SK-N-SH (cell line): ENCODE measurements at regions not wholly inside any gene's neighbourhood (a gene's known extent, or its start where the extent isn't known, plus 50 kb on each side); places are given as distances from the start of the nearest gene placed in this dataset.

Experiments
- CTCF ChIA-PET: fragments of 300-600, 350-600 bp; formaldehyde crosslinking; extraction: SDS; loops from one replicate; lab custom pipeline; 2021; lab: Yijun Ruan, JAX
- POLR2A ChIA-PET: fragments of 350-600 bp; sonication (Branson Sonifier 250); formaldehyde crosslinking; extraction: SDS; loops from one replicate; lab custom pipeline; 2020; ENCODE audit warnings: antibody characterized with exemption, inconsistent platforms; lab: Yijun Ruan, JAX
- DNase-seq: peaks from one replicate; pipeline ENCODE4 v3.0.0; 2012
- H2AFZ ChIP-seq: fragments of 200-600 bp; sonication (generic); 2 replicates; pipeline ENCODE4 v1.8.1; 2016; ENCODE audit warnings: antibody characterized with exemption, mild to moderate bottlenecking, low read depth
- H3F3A ChIP-seq: fragments of 200-600 bp; sonication (generic); replicated peaks from 2 replicates; pipeline ENCODE3; 2016; ENCODE audit warnings: antibody characterized with exemption, mild to moderate bottlenecking; ENCODE audit not compliant: insufficient read depth
- H3K27ac ChIP-seq, 2 experiments: fragments of 200-500 bp in 1 of 2; fragments of 200-600 bp in 1 of 2; sonication (Bioruptor generic) in 1 of 2; sonication (generic), shearing (Covaris generic) in 1 of 2; 2 replicates each; pipeline versions ENCODE4 v1.5.1 to v1.6.1; 2014 to 2016; ENCODE audit warnings: low read depth in 2 of 2, inconsistent platforms in 1 of 2, low read length in 1 of 2, mild to moderate bottlenecking in 1 of 2, mixed read lengths in 1 of 2
- H3K27me3 ChIP-seq: fragments of 200-600 bp; sonication (generic), shearing (Covaris generic); 2 replicates; pipeline ENCODE4 v1.6.1; 2016; ENCODE audit warnings: mixed run types; ENCODE audit not compliant: insufficient read depth
- H3K36me3 ChIP-seq, 2 experiments: fragments of 200-500 bp in 1 of 2; fragments of 200-600 bp in 1 of 2; sonication (Bioruptor generic) in 1 of 2; sonication (generic) in 1 of 2; replicated peaks in 1 of 2; 2 replicates each; pipeline versions ENCODE3 to v1.5.1; 2014 to 2016; ENCODE audit warnings: low read length in 1 of 2, mild to moderate bottlenecking in 1 of 2; ENCODE audit not compliant: insufficient read depth in 2 of 2, control insufficient read depth in 1 of 2
- H3K4me1 ChIP-seq, 2 experiments: fragments of 200-500 bp in 1 of 2; fragments of 200-600 bp in 1 of 2; sonication (Bioruptor generic) in 1 of 2; sonication (generic), shearing (Covaris generic) in 1 of 2; 2 replicates each; pipeline versions ENCODE4 v1.5.1 to v1.6.1; 2014 to 2016; ENCODE audit warnings: low read depth in 1 of 2, low read length in 1 of 2, mixed run types in 1 of 2; ENCODE audit not compliant: insufficient read depth in 2 of 2, control insufficient read depth in 1 of 2
- H3K4me2 ChIP-seq: fragments of 200-600 bp; sonication (generic), shearing (Covaris generic); 2 replicates; pipeline ENCODE4 v1.6.1; 2017; ENCODE audit warnings: mixed run types
- H3K4me3 ChIP-seq, 2 experiments: fragments of 200-500 bp in 1 of 2; fragments of 200-600 bp in 1 of 2; sonication (Bioruptor generic) in 1 of 2; sonication (generic), shearing (Covaris generic) in 1 of 2; 2 replicates each; pipeline versions ENCODE4 v1.5.1 to v1.8.1; 2014 to 2016; ENCODE audit warnings: low read depth in 2 of 2, inconsistent platforms in 1 of 2, low read length in 1 of 2, mild to moderate bottlenecking in 1 of 2, mixed read lengths in 1 of 2, moderate library complexity in 1 of 2
- H3K79me2 ChIP-seq: fragments of 200-600 bp; sonication (generic); 2 replicates; pipeline ENCODE4 v1.8.1; 2017; ENCODE audit warnings: mild to moderate bottlenecking; ENCODE audit not compliant: insufficient read depth
- H3K9ac ChIP-seq: fragments of 200-600 bp; sonication (generic); 2 replicates; pipeline ENCODE4 v1.6.1; 2017; ENCODE audit warnings: mixed run types
- H3K9me2 ChIP-seq: fragments of 200-600 bp; sonication (generic); 2 replicates; pipeline ENCODE4 v1.6.1; 2017; ENCODE audit warnings: mixed run types
- H3K9me3 ChIP-seq: fragments of 200-600 bp; sonication (generic); 2 replicates; pipeline ENCODE4 v1.6.1; 2017; ENCODE audit warnings: mixed run types, mild to moderate bottlenecking, moderate library complexity
- H4K20me1 ChIP-seq: fragments of 200-600 bp; sonication (generic); 2 replicates; pipeline ENCODE4 v1.6.1; 2017; ENCODE audit warnings: mild to moderate bottlenecking, mixed run types; ENCODE audit not compliant: insufficient read depth
- ELF1 ChIP-seq: IDR thresholded peaks from 2 replicates; pipeline ENCODE4 v1.4.0; 2012
- EZH2phosphoT487 ChIP-seq: fragments of 200-600 bp; sonication (generic); IDR thresholded peaks from 2 replicates; pipeline ENCODE4 v1.6.1; 2017; ENCODE audit warnings: low read depth, mixed run types, mild to moderate bottlenecking, antibody characterized with exemption, moderate library complexity, borderline replicate concordance
- FOXM1 ChIP-seq: IDR thresholded peaks from 2 replicates; pipeline ENCODE4 v1.4.0; 2012; ENCODE audit warnings: low read depth, mild to moderate bottlenecking
- MXI1 ChIP-seq: IDR thresholded peaks from 2 replicates; pipeline ENCODE4 v1.6.1; 2012; ENCODE audit warnings: mild to moderate bottlenecking, low read depth, low read length, improper control_type of control experiment
- WGBS: methylation state at CpG from one replicate; pipeline ENCODE4 v1.1.6; 2017; ENCODE audit warnings: low lambda C conversion rate; 5-methylcytosine and 5-hydroxymethylcytosine counted together
- TF ChIP-seq, protein P1 (sequence below): IDR thresholded peaks from 2 replicates; pipeline ENCODE4 v1.6.1; 2012; ENCODE audit warnings: mild to moderate bottlenecking, low read depth, low read length, moderate library complexity

DNA sequence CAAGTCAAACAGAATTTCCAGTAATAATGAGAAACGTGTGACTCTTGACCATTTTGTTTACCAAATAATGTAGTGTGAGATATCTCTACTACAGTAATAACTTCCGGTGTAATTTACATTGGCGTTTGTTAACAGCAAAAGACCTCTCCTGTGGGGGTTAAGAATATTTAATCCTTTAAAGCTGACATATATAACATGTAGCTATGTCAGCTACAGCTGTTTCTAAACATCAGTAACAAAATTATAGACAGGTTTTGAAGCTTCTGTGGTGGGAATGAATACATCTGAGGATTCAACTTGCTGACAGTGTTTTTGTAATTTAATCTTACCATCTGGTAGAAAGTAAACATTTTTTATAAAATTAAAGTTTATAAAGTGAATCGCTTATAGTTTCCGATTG is 73.6 kb upstream of the TENM3 start:
- Histone ChIP-seq H3K9me3 (no peaks in the 10 kb centered on the region), H3K27ac (no peak overlapping the region), H3K9ac (no peak overlapping the region), H3K79me2 (no peaks in the 10 kb centered on the region), H3K9me2 (no peaks in the 10 kb centered on the region), H4K20me1 (no peaks in the 10 kb centered on the region), H3K27me3 (no peaks in the 10 kb centered on the region), H3K4me3 (no peak overlapping the region), H3K4me1 (no peaks in the 10 kb centered on the region; a peak in 2 of 4 replicates), H3F3A (no peaks in the 10 kb centered on the region), H3K4me2 (no peak overlapping the region), H3K36me3 (no peaks in the 10 kb centered on the region), H2AFZ (no peak overlapping the region)
- TF ChIP-seq, protein P1, sequence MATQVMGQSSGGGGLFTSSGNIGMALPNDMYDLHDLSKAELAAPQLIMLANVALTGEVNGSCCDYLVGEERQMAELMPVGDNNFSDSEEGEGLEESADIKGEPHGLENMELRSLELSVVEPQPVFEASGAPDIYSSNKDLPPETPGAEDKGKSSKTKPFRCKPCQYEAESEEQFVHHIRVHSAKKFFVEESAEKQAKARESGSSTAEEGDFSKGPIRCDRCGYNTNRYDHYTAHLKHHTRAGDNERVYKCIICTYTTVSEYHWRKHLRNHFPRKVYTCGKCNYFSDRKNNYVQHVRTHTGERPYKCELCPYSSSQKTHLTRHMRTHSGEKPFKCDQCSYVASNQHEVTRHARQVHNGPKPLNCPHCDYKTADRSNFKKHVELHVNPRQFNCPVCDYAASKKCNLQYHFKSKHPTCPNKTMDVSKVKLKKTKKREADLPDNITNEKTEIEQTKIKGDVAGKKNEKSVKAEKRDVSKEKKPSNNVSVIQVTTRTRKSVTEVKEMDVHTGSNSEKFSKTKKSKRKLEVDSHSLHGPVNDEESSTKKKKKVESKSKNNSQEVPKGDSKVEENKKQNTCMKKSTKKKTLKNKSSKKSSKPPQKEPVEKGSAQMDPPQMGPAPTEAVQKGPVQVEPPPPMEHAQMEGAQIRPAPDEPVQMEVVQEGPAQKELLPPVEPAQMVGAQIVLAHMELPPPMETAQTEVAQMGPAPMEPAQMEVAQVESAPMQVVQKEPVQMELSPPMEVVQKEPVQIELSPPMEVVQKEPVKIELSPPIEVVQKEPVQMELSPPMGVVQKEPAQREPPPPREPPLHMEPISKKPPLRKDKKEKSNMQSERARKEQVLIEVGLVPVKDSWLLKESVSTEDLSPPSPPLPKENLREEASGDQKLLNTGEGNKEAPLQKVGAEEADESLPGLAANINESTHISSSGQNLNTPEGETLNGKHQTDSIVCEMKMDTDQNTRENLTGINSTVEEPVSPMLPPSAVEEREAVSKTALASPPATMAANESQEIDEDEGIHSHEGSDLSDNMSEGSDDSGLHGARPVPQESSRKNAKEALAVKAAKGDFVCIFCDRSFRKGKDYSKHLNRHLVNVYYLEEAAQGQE = no peak
- TF ChIP-seq EZH2phosphoT487 (no peak), ELF1 (no peak)
- DNase-seq = no peak
- 90% methylated on average over 5 of the region's 5 CpGs for WGBS
- ChIA-PET CTCF (interaction anchor here (0.8 kb wide), 1 partner anchor 600 kb away, joined by 3 read pairs; no protein-coding TSS in a partner anchor), POLR2A (no interaction called here)

DNA sequence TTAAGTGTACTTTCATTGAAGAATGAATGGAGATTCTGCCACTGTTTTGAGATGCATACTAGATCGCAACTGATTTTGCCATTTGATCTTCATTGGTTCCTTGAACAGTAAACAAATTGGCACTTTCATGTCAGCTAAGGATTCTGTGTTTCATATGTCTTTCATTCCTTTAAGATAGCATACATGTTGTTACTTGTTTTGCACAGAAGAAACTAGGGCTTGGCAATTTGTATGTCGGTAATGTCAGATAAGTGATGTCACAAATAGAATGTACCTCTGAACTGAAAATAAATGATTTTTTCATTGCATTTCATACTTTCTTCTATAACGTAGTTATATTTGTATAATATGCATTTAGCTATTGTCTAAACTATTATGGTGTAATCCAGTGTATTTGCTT is 73.2 kb upstream of the TENM3 start:
- no peak for DNase-seq
- Histone ChIP-seq H3K4me1 (no peaks in the 10 kb centered on the region; a peak in 2 of 4 replicates), H3K9me3 (no peaks in the 10 kb centered on the region), H4K20me1 (no peaks in the 10 kb centered on the region), H3K79me2 (no peaks in the 10 kb centered on the region), H3K36me3 (no peaks in the 10 kb centered on the region), H3K9ac (no peak overlapping the region), H3K4me2 (no peak overlapping the region), H2AFZ (no peak overlapping the region), H3F3A (no peaks in the 10 kb centered on the region), H3K27me3 (no peaks in the 10 kb centered on the region), H3K9me2 (no peaks in the 10 kb centered on the region), H3K4me3 (no peak overlapping the region), H3K27ac (no peak overlapping the region)
- TF ChIP-seq MXI1 (no peak), FOXM1 (no peak)
- TF ChIP-seq, protein P1 = no peak
- CTCF ChIA-PET = interaction anchor here (0.8 to 1.1 kb wide), 2 partner anchors 29 to 601 kb away, joined by 3 read pairs; no protein-coding TSS in a partner anchor
- POLR2A ChIA-PET = no interaction called here
- 94% methylated on average over 3 of the region's 3 CpGs for WGBS
